ENCODE measurements at regions not wholly inside any gene's neighbourhood (a gene's known extent, or its start where the extent isn't known, plus 50 kb on each side); places are given as distances from the start of the nearest gene placed in this dataset.

GRCh38 chr2:58376592-58376991 lies 135.5 kb upstream of the FANCL start:
- no peak for TF ChIP-seq CTCF (IDR thresholded peaks at IDR 0.05; ENCODE audit: low read depth, low read length)
- TF ChIP-seq EZH2phosphoT487 (IDR thresholded peaks at IDR 0.05; ENCODE audit: low read depth): no peak

All from OCI-LY3 (cell line).